Tibial nerve (tissue), 3 donors: ENCODE measurements at regions not wholly inside any gene's neighbourhood (a gene's known extent, or its start where the extent isn't known, plus 50 kb on each side); places are given as distances from the start of the nearest gene placed in this dataset.

Source experiments
- POLR2A ChIP-seq, 2 donors: fragments of 450-650 bp; IDR thresholded peaks; one replicate each; pipeline ENCODE4 v1.6.1; 2017; ENCODE audit warnings: antibody characterized with exemption in 2 of 2, mild to moderate bottlenecking in 2 of 2, moderate library complexity in 2 of 2
- TF ChIP-seq, protein P1 (sequence below), 5 experiments: fragments of 200-600 bp in 3 of 5; fragments of 450-650 bp in 2 of 5; sonication (generic) in 3 of 5; IDR thresholded peaks; one replicate each; pipeline ENCODE4 v1.5.1; 2016 to 2019; ENCODE audit warnings: antibody characterized with exemption in 5 of 5, mild to moderate bottlenecking in 3 of 5, moderate library complexity in 2 of 5

DNA sequence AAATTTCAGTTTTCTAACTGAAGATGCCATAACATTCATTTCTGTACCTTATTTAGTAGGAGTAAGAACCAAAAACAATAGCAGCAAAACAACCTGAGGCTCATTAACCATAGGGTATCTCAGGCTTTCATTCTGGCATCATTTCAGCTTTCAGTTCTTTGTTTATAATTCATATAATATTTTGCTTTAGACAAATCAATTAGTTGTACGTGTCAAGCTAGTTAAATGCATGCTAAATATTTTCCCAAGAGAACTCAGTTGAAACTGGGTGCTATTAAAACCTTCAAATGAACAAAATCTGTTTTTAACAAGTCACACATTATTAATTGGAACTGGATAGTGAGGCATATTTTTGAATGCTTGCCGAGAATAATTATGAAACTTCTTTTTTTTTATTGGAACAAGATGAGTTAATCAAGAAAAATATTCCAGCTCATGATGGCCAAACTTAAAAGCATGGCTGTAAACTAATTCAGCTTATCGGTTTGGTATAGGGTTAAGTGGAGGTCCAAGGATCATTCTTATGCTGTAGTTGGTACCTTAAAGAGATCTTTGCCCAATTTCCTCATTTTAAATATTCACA lies 442.7 kb downstream of the BTG1 start:
- TF ChIP-seq, protein P1, sequence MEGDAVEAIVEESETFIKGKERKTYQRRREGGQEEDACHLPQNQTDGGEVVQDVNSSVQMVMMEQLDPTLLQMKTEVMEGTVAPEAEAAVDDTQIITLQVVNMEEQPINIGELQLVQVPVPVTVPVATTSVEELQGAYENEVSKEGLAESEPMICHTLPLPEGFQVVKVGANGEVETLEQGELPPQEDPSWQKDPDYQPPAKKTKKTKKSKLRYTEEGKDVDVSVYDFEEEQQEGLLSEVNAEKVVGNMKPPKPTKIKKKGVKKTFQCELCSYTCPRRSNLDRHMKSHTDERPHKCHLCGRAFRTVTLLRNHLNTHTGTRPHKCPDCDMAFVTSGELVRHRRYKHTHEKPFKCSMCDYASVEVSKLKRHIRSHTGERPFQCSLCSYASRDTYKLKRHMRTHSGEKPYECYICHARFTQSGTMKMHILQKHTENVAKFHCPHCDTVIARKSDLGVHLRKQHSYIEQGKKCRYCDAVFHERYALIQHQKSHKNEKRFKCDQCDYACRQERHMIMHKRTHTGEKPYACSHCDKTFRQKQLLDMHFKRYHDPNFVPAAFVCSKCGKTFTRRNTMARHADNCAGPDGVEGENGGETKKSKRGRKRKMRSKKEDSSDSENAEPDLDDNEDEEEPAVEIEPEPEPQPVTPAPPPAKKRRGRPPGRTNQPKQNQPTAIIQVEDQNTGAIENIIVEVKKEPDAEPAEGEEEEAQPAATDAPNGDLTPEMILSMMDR (IDR thresholded peaks at IDR 0.05), result no peak
- no peak for TF ChIP-seq POLR2A (IDR thresholded peaks at IDR 0.05)
